Upper lobe of left lung (tissue), 4 donors: ENCODE measurements at regions not wholly inside any gene's neighbourhood (a gene's known extent, or its start where the extent isn't known, plus 50 kb on each side); places are given as distances from the start of the nearest gene placed in this dataset.

ENCODE experiments used
- EP300 ChIP-seq, 4 donors: sonication (generic); formaldehyde crosslinking; IDR thresholded peaks; one replicate each; pipeline ENCODE4 v1.5.1; 2017; ENCODE audit warnings: antibody characterized with exemption in 4 of 4, control low read depth in 2 of 4
- TF ChIP-seq, protein P1 (sequence below), 6 experiments: fragments of 450-650 bp in 4 of 6; fragments of 200-600 bp in 2 of 6; sonication (generic) in 2 of 6; IDR thresholded peaks; one replicate each; pipeline ENCODE4 v1.5.1; 2016 to 2019; ENCODE audit warnings: antibody characterized with exemption in 6 of 6

- TF ChIP-seq, protein P1, sequence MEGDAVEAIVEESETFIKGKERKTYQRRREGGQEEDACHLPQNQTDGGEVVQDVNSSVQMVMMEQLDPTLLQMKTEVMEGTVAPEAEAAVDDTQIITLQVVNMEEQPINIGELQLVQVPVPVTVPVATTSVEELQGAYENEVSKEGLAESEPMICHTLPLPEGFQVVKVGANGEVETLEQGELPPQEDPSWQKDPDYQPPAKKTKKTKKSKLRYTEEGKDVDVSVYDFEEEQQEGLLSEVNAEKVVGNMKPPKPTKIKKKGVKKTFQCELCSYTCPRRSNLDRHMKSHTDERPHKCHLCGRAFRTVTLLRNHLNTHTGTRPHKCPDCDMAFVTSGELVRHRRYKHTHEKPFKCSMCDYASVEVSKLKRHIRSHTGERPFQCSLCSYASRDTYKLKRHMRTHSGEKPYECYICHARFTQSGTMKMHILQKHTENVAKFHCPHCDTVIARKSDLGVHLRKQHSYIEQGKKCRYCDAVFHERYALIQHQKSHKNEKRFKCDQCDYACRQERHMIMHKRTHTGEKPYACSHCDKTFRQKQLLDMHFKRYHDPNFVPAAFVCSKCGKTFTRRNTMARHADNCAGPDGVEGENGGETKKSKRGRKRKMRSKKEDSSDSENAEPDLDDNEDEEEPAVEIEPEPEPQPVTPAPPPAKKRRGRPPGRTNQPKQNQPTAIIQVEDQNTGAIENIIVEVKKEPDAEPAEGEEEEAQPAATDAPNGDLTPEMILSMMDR (IDR thresholded peaks at IDR 0.05): no peak
- TF ChIP-seq EP300 (IDR thresholded peaks at IDR 0.05): no peak
Measured at GRCh38 chr2:7333189-7333765, 416.1 kb downstream of the RNF144A start.
